AG09319 (cell line): ENCODE measurements at regions not wholly inside any gene's neighbourhood (a gene's known extent, or its start where the extent isn't known, plus 50 kb on each side); places are given as distances from the start of the nearest gene placed in this dataset.

Experiments
- DNase-seq: peaks from one replicate; pipeline ENCODE4 v3.0.0-alpha.2; 2010; ENCODE audit warnings: low read depth; ENCODE audit errors: extremely low read depth
- TF ChIP-seq, protein P1 (sequence below): IDR thresholded peaks from 2 replicates; pipeline ENCODE4 v1.5.1; 2011; ENCODE audit warnings: low read depth, mild to moderate bottlenecking, inconsistent platforms, low read length, moderate library complexity

DNA sequence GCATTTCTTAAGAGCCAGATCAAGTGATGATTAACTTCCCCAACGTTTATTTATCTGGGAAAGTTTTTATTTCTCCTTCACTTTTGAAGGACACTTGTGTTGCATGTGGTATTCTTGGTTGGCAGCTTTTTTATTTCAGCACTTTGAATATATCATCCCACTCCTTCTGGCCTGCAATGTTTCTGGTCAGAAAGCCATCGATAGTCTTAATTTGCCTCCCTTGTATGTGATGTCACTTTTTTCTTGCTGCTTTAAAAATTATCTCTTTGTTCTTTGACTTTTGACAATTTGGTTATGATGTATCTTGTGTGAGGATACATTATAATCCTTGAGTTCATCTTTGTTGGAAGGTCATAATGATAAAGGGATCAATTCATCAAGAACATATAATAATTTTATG lies 503.2 kb downstream of the OTOL1 start:
- TF ChIP-seq, protein P1, sequence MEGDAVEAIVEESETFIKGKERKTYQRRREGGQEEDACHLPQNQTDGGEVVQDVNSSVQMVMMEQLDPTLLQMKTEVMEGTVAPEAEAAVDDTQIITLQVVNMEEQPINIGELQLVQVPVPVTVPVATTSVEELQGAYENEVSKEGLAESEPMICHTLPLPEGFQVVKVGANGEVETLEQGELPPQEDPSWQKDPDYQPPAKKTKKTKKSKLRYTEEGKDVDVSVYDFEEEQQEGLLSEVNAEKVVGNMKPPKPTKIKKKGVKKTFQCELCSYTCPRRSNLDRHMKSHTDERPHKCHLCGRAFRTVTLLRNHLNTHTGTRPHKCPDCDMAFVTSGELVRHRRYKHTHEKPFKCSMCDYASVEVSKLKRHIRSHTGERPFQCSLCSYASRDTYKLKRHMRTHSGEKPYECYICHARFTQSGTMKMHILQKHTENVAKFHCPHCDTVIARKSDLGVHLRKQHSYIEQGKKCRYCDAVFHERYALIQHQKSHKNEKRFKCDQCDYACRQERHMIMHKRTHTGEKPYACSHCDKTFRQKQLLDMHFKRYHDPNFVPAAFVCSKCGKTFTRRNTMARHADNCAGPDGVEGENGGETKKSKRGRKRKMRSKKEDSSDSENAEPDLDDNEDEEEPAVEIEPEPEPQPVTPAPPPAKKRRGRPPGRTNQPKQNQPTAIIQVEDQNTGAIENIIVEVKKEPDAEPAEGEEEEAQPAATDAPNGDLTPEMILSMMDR, result no peak
- DNase-seq, result no peak

DNA sequence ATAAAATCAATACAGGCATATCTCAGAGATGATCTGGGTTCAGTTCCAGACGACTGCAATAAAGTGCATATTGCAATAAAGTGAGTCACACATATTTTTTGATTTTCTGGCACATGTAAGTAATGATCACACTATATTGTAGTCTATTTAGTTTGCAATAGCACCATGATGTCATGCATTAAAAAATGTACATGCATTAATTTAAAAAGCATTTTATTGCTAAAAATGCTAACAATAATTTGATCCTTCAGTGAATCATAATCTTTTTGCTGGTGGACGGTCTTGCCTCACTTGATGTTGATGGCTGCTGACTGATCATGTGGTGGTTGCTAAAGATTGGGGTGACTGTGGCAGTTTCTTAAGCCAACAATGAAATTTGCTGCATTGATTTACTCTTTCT lies 511.1 kb downstream of the OTOL1 start:
- TF ChIP-seq, protein P1, result no peak
- no peak for DNase-seq

DNA sequence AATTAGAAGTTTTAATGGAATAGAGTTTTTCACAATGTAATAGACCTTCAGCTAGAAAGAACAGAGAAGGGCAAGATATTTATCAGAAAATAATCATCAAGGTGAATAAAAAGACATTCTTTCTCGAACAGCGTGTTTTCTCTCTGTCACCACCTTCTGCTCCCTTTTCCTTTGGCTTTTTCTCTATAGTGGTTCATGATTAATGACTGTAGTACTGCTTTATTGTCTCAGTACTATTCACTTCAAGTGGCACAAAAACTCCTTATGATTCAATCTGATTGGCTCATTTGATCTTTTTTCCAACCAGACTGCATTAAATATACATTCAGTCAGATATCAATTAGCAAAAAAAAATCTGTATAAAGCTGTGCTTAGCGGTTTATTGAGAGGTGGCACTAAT lies 516.0 kb downstream of the OTOL1 start:
- no peak for DNase-seq
- TF ChIP-seq, protein P1, result no peak

DNA sequence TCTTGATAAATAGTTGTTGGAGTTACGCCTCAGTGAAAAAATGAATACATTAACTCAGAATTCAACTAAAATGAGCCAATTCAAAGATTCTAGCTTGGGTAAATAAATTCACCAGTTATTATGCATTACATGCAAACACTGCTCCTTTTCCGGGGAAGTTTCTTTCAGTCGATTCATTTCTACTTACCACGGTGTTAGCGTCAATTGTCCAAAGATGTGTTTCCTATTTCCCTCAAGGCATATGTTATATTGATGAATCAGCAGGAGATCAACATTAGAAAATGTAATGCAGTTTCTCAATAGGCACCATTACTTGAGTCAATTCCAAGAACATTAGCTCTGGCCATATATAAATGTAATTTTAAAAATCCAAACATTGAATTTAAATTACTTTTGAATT lies 517.7 kb downstream of the OTOL1 start:
- no peak for DNase-seq
- TF ChIP-seq, protein P1, result no peak

DNA sequence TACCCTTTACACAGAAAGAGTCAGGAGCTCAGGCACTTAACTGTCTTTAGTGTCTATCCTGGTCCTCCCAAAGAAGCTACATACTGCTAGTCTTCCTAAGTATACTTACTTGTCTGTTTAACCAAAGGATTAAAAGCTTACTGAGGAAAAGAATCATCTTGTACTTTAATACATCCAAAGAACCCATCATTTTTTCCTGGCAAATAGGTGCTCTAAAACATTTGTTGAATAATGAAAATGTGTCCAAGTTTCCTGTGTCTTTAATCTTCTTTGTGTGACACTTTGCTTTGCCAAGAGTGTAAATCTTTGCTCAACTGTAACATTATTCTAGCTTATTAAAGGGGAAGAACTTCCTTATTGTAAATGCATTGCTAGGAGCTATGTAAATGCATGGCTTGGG lies 519.2 kb downstream of the OTOL1 start:
- DNase-seq, result no peak
- TF ChIP-seq, protein P1, result no peak

DNA sequence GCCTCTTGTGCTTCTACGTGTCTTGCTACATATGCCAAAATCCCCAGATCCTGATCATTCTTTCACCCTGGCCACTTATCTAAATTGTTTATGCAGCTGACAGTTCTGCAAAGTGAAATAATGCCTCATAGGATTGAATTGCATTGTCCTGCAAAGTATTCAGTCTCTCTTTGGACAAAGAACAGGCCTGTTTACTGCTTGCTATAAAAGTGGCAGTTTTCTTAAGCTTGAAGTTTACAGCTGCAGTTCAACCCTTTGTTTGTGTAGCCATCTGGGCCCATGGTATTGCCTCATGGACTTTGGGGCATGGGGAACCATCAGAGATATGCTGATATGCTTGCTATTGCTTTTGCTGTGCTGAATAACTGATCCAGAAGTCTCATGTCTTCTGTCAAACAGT lies 523.2 kb downstream of the OTOL1 start:
- DNase-seq, result no peak

DNA sequence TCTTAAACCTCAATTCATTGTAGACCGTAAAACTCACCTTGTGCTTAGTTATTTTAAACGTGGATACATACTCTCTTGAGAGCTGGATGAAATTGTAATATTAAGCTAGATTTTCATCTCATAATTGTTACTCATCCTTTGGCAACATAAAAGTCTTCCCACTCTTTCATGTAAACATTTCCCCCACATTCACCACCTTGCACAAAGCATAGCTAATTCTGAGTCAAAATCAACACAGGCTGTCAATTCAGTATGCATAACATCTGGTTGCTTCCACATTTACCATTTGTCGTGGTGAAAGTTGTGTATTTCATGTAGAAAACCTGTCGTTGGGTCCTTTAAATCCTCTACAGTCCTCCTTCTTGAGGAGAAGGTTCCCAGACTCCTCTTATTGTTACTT lies 524.6 kb downstream of the OTOL1 start:
- DNase-seq, result no peak
- TF ChIP-seq, protein P1, result no peak

More for the DNA sequence above, 523.2 kb downstream of the OTOL1 start:
- TF ChIP-seq, protein P1, result no peak
